HG02610 (cell line): ENCODE measurements at regions not wholly inside any gene's neighbourhood (a gene's known extent, or its start where the extent isn't known, plus 50 kb on each side); places are given as distances from the start of the nearest gene placed in this dataset.
"Not testable (repeated sequence)": the region's sequence is repeated elsewhere in the genome, so short reads cannot be mapped to it uniquely, and the experiment has no call there.

Source experiments
- ATAC-seq: cut with Tn5 transposase; IDR thresholded peaks from one replicate; pipeline ENCODE4 v1.9.1; 2021; ENCODE audit warnings: mild to moderate bottlenecking, moderate library complexity; ENCODE audit not compliant: unreplicated experiment

GRCh38 chr5:15346738-15347137 is 153.2 kb upstream of the FBXL7 start:
- no peak for ATAC-seq

GRCh38 chr5:15344954-15345353 is 155.0 kb upstream of the FBXL7 start:
- no peak for ATAC-seq

GRCh38 chr5:15338546-15338945 is 161.4 kb upstream of the FBXL7 start:
- no peak for ATAC-seq

GRCh38 chr5:15334551-15335266 is 165.3 kb upstream of the FBXL7 start:
- no peak for ATAC-seq

- no peak for ATAC-seq
Observed at GRCh38 chr5:15333091-15333490, 166.9 kb upstream of the FBXL7 start.

GRCh38 chr5:15326932-15327331 is 173.0 kb upstream of the FBXL7 start:
- ATAC-seq, result no peak

GRCh38 chr5:15326471-15326870 is 173.5 kb upstream of the FBXL7 start:
- no peak for ATAC-seq

GRCh38 chr5:15322421-15322820 is 177.6 kb upstream of the FBXL7 start:
- no peak for ATAC-seq

- no peak for ATAC-seq
Observed at GRCh38 chr5:15321776-15322175, 178.2 kb upstream of the FBXL7 start.

- no peak for ATAC-seq
Observed at GRCh38 chr5:15320871-15321270, 179.1 kb upstream of the FBXL7 start.

- no peak for ATAC-seq
Observed at GRCh38 chr5:15304914-15305834, 194.8 kb upstream of the FBXL7 start.

GRCh38 chr5:15304066-15304731 is 195.8 kb upstream of the FBXL7 start:
- no peak for ATAC-seq

GRCh38 chr5:15300141-15300540 is 199.8 kb upstream of the FBXL7 start:
- ATAC-seq, result no peak

GRCh38 chr5:15290953-15291352 is 209.0 kb upstream of the FBXL7 start:
- no peak for ATAC-seq

GRCh38 chr5:15286650-15287049 is 213.3 kb upstream of the FBXL7 start:
- ATAC-seq, result no peak

GRCh38 chr5:15285901-15286583 is 213.9 kb upstream of the FBXL7 start:
- no peak for ATAC-seq

- no peak for ATAC-seq
Observed at GRCh38 chr5:15284706-15285105, 215.3 kb upstream of the FBXL7 start.

- ATAC-seq, result no peak
Observed at GRCh38 chr5:15283076-15283475, 216.9 kb upstream of the FBXL7 start.

- ATAC-seq, result no peak
Observed at GRCh38 chr5:15282611-15283010, 217.4 kb upstream of the FBXL7 start.

- not testable (repeated sequence) for ATAC-seq
Observed at GRCh38 chr5:15271596-15271995, 228.4 kb upstream of the FBXL7 start.

GRCh38 chr5:15267966-15268365 is 232.0 kb upstream of the FBXL7 start:
- ATAC-seq, result no peak
